RWPE2 (cell line): ENCODE measurements at regions not wholly inside any gene's neighbourhood (a gene's known extent, or its start where the extent isn't known, plus 50 kb on each side); places are given as distances from the start of the nearest gene placed in this dataset.

Experiments used
- ATAC-seq: fragments of 200-7000 bp; cut with Tn5 transposase; 3 replicates; pipeline ENCODE4 v1.9.1; 2021; ENCODE audit warnings: low read depth
- DNase-seq: peaks from one replicate; pipeline ENCODE4 v3.0.0-alpha.2; 2020; ENCODE audit warnings: low spot score
- H3K27ac ChIP-seq: fragments of 450-650 bp; 2 replicates; pipeline ENCODE4 v1.5.1; 2017; ENCODE audit warnings: mild to moderate bottlenecking; ENCODE audit not compliant: poor library complexity, severe bottlenecking
- H3K27me3 ChIP-seq: fragments of 250-450 bp; sonication (Bioruptor Pico); 2 replicates; pipeline ENCODE4 v1.5.1; 2021; ENCODE audit warnings: mild to moderate bottlenecking, moderate library complexity; ENCODE audit not compliant: insufficient read depth, poor library complexity, severe bottlenecking
- H3K36me3 ChIP-seq: fragments of 250-450 bp; sonication (Bioruptor Pico); 2 replicates; pipeline ENCODE4 v1.5.1; 2020; ENCODE audit warnings: low read depth, mild to moderate bottlenecking, moderate library complexity
- H3K4me1 ChIP-seq: fragments of 250-450 bp; sonication (Bioruptor Pico); 2 replicates; pipeline ENCODE4 v1.5.1; 2021; ENCODE audit warnings: mild to moderate bottlenecking, moderate library complexity; ENCODE audit not compliant: insufficient read depth, poor library complexity, severe bottlenecking
- H3K4me3 ChIP-seq: fragments of 250-450 bp; sonication (Bioruptor Pico); 2 replicates; pipeline ENCODE4 v1.5.1; 2021; ENCODE audit warnings: mild to moderate bottlenecking, moderate library complexity; ENCODE audit not compliant: severe bottlenecking
- H3K9me3 ChIP-seq: fragments of 250-450 bp; sonication (Bioruptor Pico); 2 replicates; pipeline ENCODE4 v1.5.1; 2021; ENCODE audit warnings: mild to moderate bottlenecking, moderate library complexity; ENCODE audit not compliant: severe bottlenecking
- CTCF ChIP-seq: fragments of 450-650 bp; IDR thresholded peaks from one replicate; pipeline ENCODE4 v1.5.1; 2017; ENCODE audit warnings: mild to moderate bottlenecking, moderate library complexity; ENCODE audit not compliant: poor library complexity, severe bottlenecking

GRCh38 chr5:124383693-124384092 lies 362.7 kb downstream of the ZNF608 start:
- H3K36me3 ChIP-seq = no peaks in the 10 kb centered on the region
- H3K4me3 ChIP-seq = no peak overlapping the region
- H3K27ac ChIP-seq = no peak overlapping the region
- no peak for ATAC-seq
- no peaks in the 10 kb centered on the region for H3K27me3 ChIP-seq
- TF ChIP-seq CTCF = no peak
- DNase-seq = no peak
- H3K9me3 ChIP-seq = peaks cover 16% of the 10 kb centered on the region
- H3K4me1 ChIP-seq = no peaks in the 10 kb centered on the region

- no peak overlapping the region for H3K27ac ChIP-seq
- no peaks in the 10 kb centered on the region for H3K27me3 ChIP-seq
- no peak for DNase-seq
- no peaks in the 10 kb centered on the region for H3K4me1 ChIP-seq
- ATAC-seq = no peak
- peaks cover 5% of the 10 kb centered on the region for H3K9me3 ChIP-seq
- no peak overlapping the region for H3K4me3 ChIP-seq
- no peaks in the 10 kb centered on the region for H3K36me3 ChIP-seq
- TF ChIP-seq CTCF = no peak
Measured at GRCh38 chr5:124377386-124377785, 369.1 kb downstream of the ZNF608 start.

- Histone ChIP-seq H3K4me3 (no peak overlapping the region), H3K9me3 (no peaks in the 10 kb centered on the region), H3K4me1 (no peaks in the 10 kb centered on the region), H3K27me3 (no peaks in the 10 kb centered on the region), H3K36me3 (no peaks in the 10 kb centered on the region), H3K27ac (no peak overlapping the region)
- DNase-seq (no peak), ATAC-seq (no peak)
- TF ChIP-seq CTCF = no peak
Measured at GRCh38 chr5:124373883-124374282, 372.6 kb downstream of the ZNF608 start.

- no peak overlapping the region for H3K27ac ChIP-seq
- DNase-seq = no peak
- no peaks in the 10 kb centered on the region for H3K9me3 ChIP-seq
Measured at GRCh38 chr5:124372457-124372856, 374.0 kb downstream of the ZNF608 start.

More at GRCh38 chr5:124372457-124372856, 374.0 kb downstream of the ZNF608 start:
- Histone ChIP-seq H3K36me3 (no peaks in the 10 kb centered on the region), H3K4me3 (no peak overlapping the region), H3K4me1 (no peaks in the 10 kb centered on the region), H3K27me3 (no peaks in the 10 kb centered on the region)
- no peak for TF ChIP-seq CTCF
- no peak for ATAC-seq
